ENCODE measurements at regions not wholly inside any gene's neighbourhood (a gene's known extent, or its start where the extent isn't known, plus 50 kb on each side); places are given as distances from the start of the nearest gene placed in this dataset.

- no peaks in the 10 kb centered on the region for H3K36me3 Mint-ChIP-seq (ENCODE audit: low read depth)
- no peak for DNase-seq (ENCODE audit: low spot score)
- peaks cover 35% of the 10 kb centered on the region for H3K27me3 Mint-ChIP-seq (ENCODE audit: low read depth)
- no peaks in the 10 kb centered on the region for H3K9me3 Mint-ChIP-seq
- H3K4me3 Mint-ChIP-seq (ENCODE audit: low read depth): no peak overlapping the region
- H3K4me1 Mint-ChIP-seq (ENCODE audit: low read depth): no peaks in the 10 kb centered on the region
- intact Hi-C loops (cut with micrococcal nuclease): no loop called here
- H3K27ac Mint-ChIP-seq: no peak overlapping the region
Measured at GRCh38 chr6:27624694-27625262, 151.9 kb upstream of the ZNF184 start.

- no peak overlapping the region for H3K27ac Mint-ChIP-seq
- H3K9me3 Mint-ChIP-seq: no peaks in the 10 kb centered on the region
- H3K36me3 Mint-ChIP-seq (ENCODE audit: low read depth): no peaks in the 10 kb centered on the region
- intact Hi-C loops (cut with micrococcal nuclease): no loop called here
- H3K4me3 Mint-ChIP-seq (ENCODE audit: low read depth): no peak overlapping the region
- DNase-seq (ENCODE audit: low spot score): no peak
- peaks cover 42% of the 10 kb centered on the region for H3K27me3 Mint-ChIP-seq (ENCODE audit: low read depth)
- peaks cover under 1% of the 10 kb centered on the region for H3K4me1 Mint-ChIP-seq (ENCODE audit: low read depth)
Measured at GRCh38 chr6:27623103-27623502, 150.2 kb upstream of the ZNF184 start.

GRCh38 chr6:27619436-27619835 is 146.5 kb upstream of the ZNF184 start:
- intact Hi-C loops (cut with micrococcal nuclease): no loop called here
- no peak overlapping the region for H3K27ac Mint-ChIP-seq
- DNase-seq (ENCODE audit: low spot score): no peak
- no peak overlapping the region for H3K4me3 Mint-ChIP-seq (ENCODE audit: low read depth)
- no peaks in the 10 kb centered on the region for H3K36me3 Mint-ChIP-seq (ENCODE audit: low read depth)
- no peaks in the 10 kb centered on the region for H3K9me3 Mint-ChIP-seq
- H3K27me3 Mint-ChIP-seq (ENCODE audit: low read depth): peaks cover 57% of the 10 kb centered on the region
- H3K4me1 Mint-ChIP-seq (ENCODE audit: low read depth): peaks cover 14% of the 10 kb centered on the region

GRCh38 chr6:27617700-27618689 is 145.1 kb upstream of the ZNF184 start:
- intact Hi-C loops (cut with micrococcal nuclease): no loop called here
- H3K4me1 Mint-ChIP-seq (ENCODE audit: low read depth): peaks cover 14% of the 10 kb centered on the region
- H3K4me3 Mint-ChIP-seq (ENCODE audit: low read depth): peak overlapping the region; percentile 70
- no peak overlapping the region for H3K27ac Mint-ChIP-seq
- no peak for DNase-seq (ENCODE audit: low spot score)
- H3K9me3 Mint-ChIP-seq: no peaks in the 10 kb centered on the region
- no peaks in the 10 kb centered on the region for H3K36me3 Mint-ChIP-seq (ENCODE audit: low read depth)
- H3K27me3 Mint-ChIP-seq (ENCODE audit: low read depth): peaks cover 52% of the 10 kb centered on the region

- no peak for DNase-seq (ENCODE audit: low spot score)
- Mint-ChIP-seq H3K9me3 (no peaks in the 10 kb centered on the region), H3K27ac (no peak overlapping the region), H3K4me3 (ENCODE audit: low read depth) (peak overlapping the region; percentile 69), H3K27me3 (ENCODE audit: low read depth) (peaks cover 53% of the 10 kb centered on the region), H3K36me3 (ENCODE audit: low read depth) (no peaks in the 10 kb centered on the region), H3K4me1 (ENCODE audit: low read depth) (peaks cover 14% of the 10 kb centered on the region)
- intact Hi-C loops (cut with micrococcal nuclease): no loop called here
Measured at GRCh38 chr6:27617046-27617687, 144.3 kb upstream of the ZNF184 start.

GRCh38 chr6:27616328-27617045 is 143.6 kb upstream of the ZNF184 start:
- DNase-seq (ENCODE audit: low spot score): no peak
- H3K4me1 Mint-ChIP-seq (ENCODE audit: low read depth): peaks cover 14% of the 10 kb centered on the region
- no peak overlapping the region for H3K27ac Mint-ChIP-seq
- no peaks in the 10 kb centered on the region for H3K36me3 Mint-ChIP-seq (ENCODE audit: low read depth)
- H3K4me3 Mint-ChIP-seq (ENCODE audit: low read depth): peak overlapping the region; percentile 15
- H3K9me3 Mint-ChIP-seq: no peaks in the 10 kb centered on the region
- intact Hi-C loops (cut with micrococcal nuclease): no loop called here
- peaks cover 51% of the 10 kb centered on the region for H3K27me3 Mint-ChIP-seq (ENCODE audit: low read depth)

- DNase-seq (ENCODE audit: low spot score): no peak
- intact Hi-C loops (cut with micrococcal nuclease): no loop called here
- no peaks in the 10 kb centered on the region for H3K9me3 Mint-ChIP-seq
- peaks cover 30% of the 10 kb centered on the region for H3K27me3 Mint-ChIP-seq (ENCODE audit: low read depth)
- H3K4me3 Mint-ChIP-seq (ENCODE audit: low read depth): no peak overlapping the region
- no peak overlapping the region for H3K27ac Mint-ChIP-seq
- no peaks in the 10 kb centered on the region for H3K36me3 Mint-ChIP-seq (ENCODE audit: low read depth)
- H3K4me1 Mint-ChIP-seq (ENCODE audit: low read depth): peaks cover 5% of the 10 kb centered on the region
Measured at GRCh38 chr6:27611451-27611850, 138.5 kb upstream of the ZNF184 start.

GRCh38 chr6:27608916-27609883 is 136.3 kb upstream of the ZNF184 start:
- no peak for DNase-seq (ENCODE audit: low spot score)
- intact Hi-C loops (cut with micrococcal nuclease): loop anchor here (2.0 to 10.0 kb wide), 4 partner anchors 90 to 420 kb away; partner anchors contain the start of gene POM121L2
- Mint-ChIP-seq H3K27me3 (ENCODE audit: low read depth) (peaks cover 36% of the 10 kb centered on the region), H3K4me1 (ENCODE audit: low read depth) (peaks cover 20% of the 10 kb centered on the region), H3K36me3 (ENCODE audit: low read depth) (no peaks in the 10 kb centered on the region), H3K4me3 (ENCODE audit: low read depth) (no peak overlapping the region), H3K9me3 (no peaks in the 10 kb centered on the region), H3K27ac (no peak overlapping the region)

GRCh38 chr6:27605401-27606342 is 132.8 kb upstream of the ZNF184 start:
- Mint-ChIP-seq H3K4me1 (ENCODE audit: low read depth) (peaks cover 29% of the 10 kb centered on the region), H3K36me3 (ENCODE audit: low read depth) (peaks cover 3% of the 10 kb centered on the region), H3K4me3 (ENCODE audit: low read depth) (peak overlapping the region; percentile 68), H3K27me3 (ENCODE audit: low read depth) (peaks cover 27% of the 10 kb centered on the region), H3K9me3 (peaks cover 14% of the 10 kb centered on the region), H3K27ac (no peak overlapping the region)
- DNase-seq (ENCODE audit: low spot score): no peak
- intact Hi-C loops (cut with micrococcal nuclease): loop anchor here (10.0 kb wide), 1 partner anchor 299 kb away; no protein-coding TSS in a partner anchor

GRCh38 chr6:27604986-27605385 is 132.1 kb upstream of the ZNF184 start:
- peaks cover 30% of the 10 kb centered on the region for H3K4me1 Mint-ChIP-seq (ENCODE audit: low read depth)
- H3K27me3 Mint-ChIP-seq (ENCODE audit: low read depth): peaks cover 27% of the 10 kb centered on the region
- intact Hi-C loops (cut with micrococcal nuclease): loop anchor here (5.0 to 10.0 kb wide), 2 partner anchors 300 to 308 kb away; no protein-coding TSS in a partner anchor
- peaks cover 14% of the 10 kb centered on the region for H3K9me3 Mint-ChIP-seq
- no peak overlapping the region for H3K27ac Mint-ChIP-seq
- H3K4me3 Mint-ChIP-seq (ENCODE audit: low read depth): peak overlapping the region; percentile 68
- H3K36me3 Mint-ChIP-seq (ENCODE audit: low read depth): peaks cover 3% of the 10 kb centered on the region
- no peak for DNase-seq (ENCODE audit: low spot score)
